ENCODE measurements at regions not wholly inside any gene's neighbourhood (a gene's known extent, or its start where the extent isn't known, plus 50 kb on each side); places are given as distances from the start of the nearest gene placed in this dataset.
A peak's percentile ranks its signal among the peaks of the same experiment; 100 is the strongest.

GRCh38 chr13:111420113-111420876 is 99.9 kb downstream of the TEX29 start:
- Histone ChIP-seq H3K4me1 (no peaks in the 10 kb centered on the region), H3K36me3 (no peaks in the 10 kb centered on the region), H3K27me3 (peaks cover 0 to 33% of the 10 kb centered on the region in 2 donors), H3K27ac (no peak overlapping the region), H3K9me3 (no peaks in the 10 kb centered on the region), H3K4me3 (no peak overlapping the region)
- intact Hi-C loops (cut with DNase I), result no loop called here
- no peak for TF ChIP-seq CTCF (IDR thresholded peaks at IDR 0.05)
- peak in 1 of 4 donors; percentile 62 for DNase-seq
- no peak for ATAC-seq

DNA sequence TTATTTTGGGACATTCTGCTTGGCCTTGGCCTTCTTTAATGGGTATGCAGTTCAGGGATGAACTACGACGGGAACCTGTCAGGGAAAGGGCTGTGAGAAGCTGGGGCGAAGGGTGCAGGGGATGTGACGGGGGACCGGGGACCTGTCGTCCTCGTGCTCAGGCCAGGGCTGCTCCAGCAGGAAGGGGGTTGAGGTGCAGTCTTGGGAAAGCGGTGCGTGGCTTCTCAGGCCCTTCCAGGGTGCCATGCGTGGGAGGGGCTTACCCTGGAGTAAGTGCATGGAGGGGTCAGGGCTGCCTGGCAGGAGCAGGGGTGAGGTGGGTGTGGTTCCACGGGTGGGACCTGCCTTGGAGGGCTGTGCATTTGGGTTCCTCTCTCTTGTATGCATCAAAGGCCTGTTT is 100.8 kb downstream of the TEX29 start:
- intact Hi-C loops (cut with DNase I), result no loop called here
- peak in 1 of 4 donors; percentile 54 for DNase-seq
- no peaks in the 10 kb centered on the region for H3K4me1 ChIP-seq

DNA sequence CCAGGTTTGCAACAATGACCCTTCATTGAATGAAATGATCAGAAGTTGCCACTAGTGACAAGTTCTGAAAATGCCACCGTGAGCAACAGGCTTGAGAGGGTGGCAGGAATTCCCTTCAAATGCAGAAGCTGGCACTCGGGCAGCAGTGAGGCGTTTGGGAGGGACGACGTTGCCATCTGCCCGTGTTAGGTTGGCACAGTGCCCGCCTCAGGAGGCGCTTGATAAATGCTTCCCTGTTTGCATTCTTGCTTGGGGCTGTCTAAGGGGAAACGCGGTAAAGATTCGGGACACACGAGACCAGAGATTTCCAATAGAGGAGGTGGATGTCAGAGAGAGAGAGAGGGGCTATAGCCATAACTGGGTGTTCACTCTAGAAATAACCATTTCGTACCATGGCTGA is 101.9 kb downstream of the TEX29 start:
- H3K4me3 ChIP-seq, result no peak overlapping the region
- no peak overlapping the region for H3K27ac ChIP-seq
- no peak for ATAC-seq
- DNase-seq, result peak in 1 of 4 donors; percentile 41
- no peaks in the 10 kb centered on the region for H3K9me3 ChIP-seq
- no peaks in the 10 kb centered on the region for H3K4me1 ChIP-seq
- peaks cover 0 to 41% of the 10 kb centered on the region in 2 donors for H3K27me3 ChIP-seq
- H3K36me3 ChIP-seq, result no peaks in the 10 kb centered on the region
- no peak for TF ChIP-seq CTCF (IDR thresholded peaks at IDR 0.05)
- intact Hi-C loops (cut with DNase I), result no loop called here

More for the DNA sequence above, 100.8 kb downstream of the TEX29 start:
- H3K27me3 ChIP-seq, result peaks cover 0 to 42% of the 10 kb centered on the region in 2 donors
- no peaks in the 10 kb centered on the region for H3K9me3 ChIP-seq
- ATAC-seq, result no peak
- no peaks in the 10 kb centered on the region for H3K36me3 ChIP-seq
- no peak for TF ChIP-seq CTCF (IDR thresholded peaks at IDR 0.05)
- no peak overlapping the region for H3K27ac ChIP-seq
- H3K4me3 ChIP-seq, result no peak overlapping the region

DNA sequence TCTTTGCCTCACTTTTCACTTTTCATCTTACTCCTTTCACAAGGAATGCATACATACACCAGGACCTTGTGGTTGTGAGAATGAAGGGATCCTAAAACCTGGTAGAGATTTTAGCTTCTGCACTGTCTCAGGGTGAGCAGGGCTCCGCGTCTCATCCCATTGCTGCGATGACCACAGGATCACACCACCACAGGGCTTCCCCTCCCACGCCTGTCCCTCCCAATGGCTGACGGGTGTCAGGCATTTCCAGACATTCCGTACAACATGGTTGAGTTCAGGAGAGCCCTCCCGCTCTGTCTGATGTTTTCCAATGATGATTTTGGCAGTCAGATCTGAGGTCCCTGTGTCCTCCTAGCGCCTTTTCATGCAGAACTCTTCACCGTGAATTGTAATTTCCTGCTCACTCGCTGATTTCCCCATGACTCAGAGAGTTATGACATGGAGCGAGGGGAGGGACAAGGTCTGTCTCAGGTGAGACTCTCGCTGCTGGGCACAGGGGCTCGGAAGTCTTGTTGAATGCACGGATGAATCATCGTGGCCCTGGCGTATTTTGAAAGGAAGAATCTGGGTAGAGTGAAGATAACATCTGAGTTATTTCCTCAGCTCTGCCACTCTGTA is 102.8 kb downstream of the TEX29 start:
- no peak for ATAC-seq
- Histone ChIP-seq H3K36me3 (no peaks in the 10 kb centered on the region), H3K27me3 (peaks cover 0 to 38% of the 10 kb centered on the region in 2 donors), H3K27ac (no peak overlapping the region), H3K9me3 (no peaks in the 10 kb centered on the region), H3K4me1 (no peaks in the 10 kb centered on the region), H3K4me3 (no peak overlapping the region)
- DNase-seq, result peak in 1 of 4 donors; percentile 49
- intact Hi-C loops (cut with DNase I), result no loop called here
- no peak for TF ChIP-seq CTCF (IDR thresholded peaks at IDR 0.05)

DNA sequence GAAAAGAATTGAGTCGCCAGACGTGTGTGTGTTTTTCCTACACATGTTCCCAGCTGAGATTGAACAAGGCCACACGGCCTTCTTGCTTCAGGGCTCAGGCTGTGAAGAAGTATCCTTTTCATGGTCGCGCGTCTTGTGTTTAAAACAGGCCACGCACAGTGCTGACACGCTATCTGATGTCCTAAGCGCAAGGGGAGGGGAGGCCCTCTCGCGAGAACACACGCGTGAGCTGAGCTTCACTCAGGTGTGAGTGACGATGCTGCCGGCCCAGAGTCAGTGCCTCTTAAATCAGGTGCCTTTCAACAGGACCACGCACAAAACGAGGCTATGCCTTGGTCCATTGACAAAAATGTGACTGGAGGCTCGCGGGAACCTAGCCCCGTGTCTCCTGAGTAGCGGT is 103.7 kb downstream of the TEX29 start:
- Histone ChIP-seq H3K9me3 (no peaks in the 10 kb centered on the region), H3K27ac (no peak overlapping the region), H3K4me1 (no peaks in the 10 kb centered on the region), H3K4me3 (no peak overlapping the region), H3K36me3 (no peaks in the 10 kb centered on the region), H3K27me3 (peaks cover 0 to 37% of the 10 kb centered on the region in 2 donors)
- intact Hi-C loops (cut with DNase I), result no loop called here
- TF ChIP-seq CTCF (IDR thresholded peaks at IDR 0.05), result no peak
- peak in 1 of 4 donors; percentile 47 for DNase-seq
- no peak for ATAC-seq

Measured in left lung (tissue), 4 donors.